SIG-M5 treated with dmso at 0.1 percent for 504 hours (cell line): ENCODE measurements at regions not wholly inside any gene's neighbourhood (a gene's known extent, or its start where the extent isn't known, plus 50 kb on each side); places are given as distances from the start of the nearest gene placed in this dataset.
"Not testable (repeated sequence)": the region's sequence is repeated elsewhere in the genome, so short reads cannot be mapped to it uniquely, and the experiment has no call there.

Source experiments
- DNase-seq: peaks from one replicate; lab custom pipeline; 2025; ENCODE audit not compliant: unreplicated experiment; lab: John Stamatoyannopoulos, UW

DNA sequence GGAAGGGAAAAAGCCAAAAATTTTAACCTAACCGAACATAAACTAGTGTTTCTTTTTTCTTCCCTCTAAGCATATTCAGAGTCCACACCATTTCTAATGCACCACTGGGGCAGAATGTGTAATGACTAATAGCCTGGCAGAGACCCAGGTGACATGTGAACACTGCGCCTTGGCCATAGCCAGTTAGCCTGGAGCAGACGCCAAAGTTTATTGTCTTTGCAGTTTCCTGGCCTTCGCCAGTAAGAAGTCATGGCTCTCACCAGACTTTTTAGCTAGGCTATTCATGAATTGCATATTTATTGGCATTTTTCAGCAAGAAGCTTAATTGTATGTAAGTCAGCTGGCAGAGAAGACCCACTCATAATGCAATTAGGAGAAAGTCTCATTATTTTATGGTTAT is 182.8 kb upstream of the SLC27A6 start:
- DNase-seq: no peak

DNA sequence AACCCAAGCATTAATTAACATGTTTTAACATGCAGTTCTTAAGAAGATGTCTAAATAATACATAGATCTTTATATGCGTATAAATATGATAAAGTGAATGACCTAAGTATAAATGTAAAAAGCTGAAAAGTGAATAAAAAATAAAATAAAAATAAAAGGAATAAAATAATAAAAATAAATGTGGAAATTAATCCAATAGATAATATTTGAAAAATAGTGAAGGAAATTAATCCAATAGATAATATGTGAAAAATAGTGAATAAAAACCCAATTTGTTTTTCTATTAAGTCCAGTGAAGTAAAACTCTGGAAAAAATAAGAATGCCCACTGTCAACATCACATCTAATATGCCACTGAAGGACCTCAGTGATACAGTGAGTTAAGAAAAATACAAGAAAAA is 180.6 kb upstream of the SLC27A6 start:
- DNase-seq: no peak

DNA sequence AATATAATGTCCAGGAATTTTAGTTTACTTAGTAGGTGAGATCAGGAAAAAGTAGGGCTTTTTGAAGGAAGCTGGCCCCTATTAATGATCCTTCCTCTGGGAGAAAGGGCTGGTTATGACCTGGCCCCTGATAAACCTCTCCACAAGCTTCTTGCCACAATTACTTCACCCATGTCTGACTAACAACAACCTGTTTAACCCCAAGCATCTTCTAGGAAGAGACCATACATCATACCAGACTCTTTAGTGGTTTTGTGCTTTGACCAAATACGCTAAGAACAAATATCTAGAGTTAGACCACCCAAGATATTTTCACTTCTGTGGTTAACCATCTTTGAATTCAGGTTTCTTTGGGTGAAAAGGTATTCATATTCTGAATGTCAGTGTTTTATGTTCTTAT is 174.0 kb upstream of the SLC27A6 start:
- DNase-seq: no peak

DNA sequence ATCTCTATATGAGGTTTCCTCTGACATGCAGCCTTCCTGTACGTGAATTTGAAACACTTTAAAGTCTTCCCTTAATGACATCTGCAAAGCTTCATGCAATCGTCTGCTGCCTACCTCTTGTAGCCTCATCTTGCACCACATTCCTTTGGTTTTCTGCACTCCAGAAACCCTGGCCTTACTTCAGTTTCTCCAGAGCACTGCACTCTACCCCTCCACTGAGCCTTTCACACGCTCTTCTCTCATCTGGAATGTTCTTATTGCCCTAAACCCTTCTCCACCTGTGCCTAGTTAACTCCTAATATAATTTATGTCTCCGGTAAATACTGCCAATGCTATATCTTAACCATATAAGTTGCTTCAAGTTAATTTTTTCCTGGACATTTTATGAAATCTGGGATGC is 168.8 kb upstream of the SLC27A6 start:
- no peak for DNase-seq

- DNase-seq: no peak
Observed at GRCh38 chr5:128798871-128799270, 166.4 kb upstream of the SLC27A6 start.

DNA sequence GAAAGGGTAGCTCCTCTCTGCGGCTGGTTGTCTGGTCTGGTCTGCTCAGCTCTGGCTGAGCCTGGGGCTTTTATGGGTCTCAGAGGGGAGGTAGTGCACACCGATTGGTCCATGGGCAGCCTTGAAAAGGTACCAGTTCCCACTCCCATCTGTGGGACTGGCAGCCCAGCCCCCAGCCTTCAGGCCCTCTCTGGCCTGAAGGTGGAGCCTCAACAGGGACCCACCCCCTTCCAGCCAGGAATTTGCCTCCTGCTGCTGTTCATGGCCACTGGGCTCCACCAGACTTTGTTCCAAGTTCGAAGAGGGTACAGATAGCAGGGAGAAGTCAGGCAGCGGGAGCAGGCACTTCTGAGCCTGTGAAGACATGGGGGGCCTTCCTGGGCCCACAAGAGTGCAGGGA is 165.3 kb upstream of the SLC27A6 start:
- no peak for DNase-seq

DNA sequence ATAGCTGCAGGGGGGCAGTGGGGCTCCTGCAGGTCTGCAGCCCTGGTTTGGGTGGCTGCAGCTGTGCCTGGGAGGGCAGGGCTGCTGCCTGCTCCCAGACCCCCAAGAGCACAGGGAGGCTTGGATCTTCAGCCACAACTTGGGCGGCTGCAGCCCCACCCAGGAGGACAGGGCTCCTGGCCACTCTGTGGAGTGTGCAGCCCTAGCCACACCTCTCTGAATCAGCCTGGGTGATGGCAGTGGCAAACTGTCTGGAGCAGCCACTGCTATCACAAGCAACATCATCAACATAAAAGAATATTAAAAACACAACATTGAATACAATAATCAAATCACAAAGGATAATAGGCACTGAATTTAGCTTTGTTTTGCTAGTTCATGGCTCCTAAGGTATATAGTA is 164.9 kb upstream of the SLC27A6 start:
- no peak for DNase-seq

GRCh38 chr5:128813317-128814070 is 151.8 kb upstream of the SLC27A6 start:
- no peak for DNase-seq

GRCh38 chr5:128815201-128815600 is 150.1 kb upstream of the SLC27A6 start:
- no peak for DNase-seq

- no peak for DNase-seq
Observed at GRCh38 chr5:128825826-128826225, 139.5 kb upstream of the SLC27A6 start.

GRCh38 chr5:128826275-128826674 is 139.0 kb upstream of the SLC27A6 start:
- no peak for DNase-seq

DNA sequence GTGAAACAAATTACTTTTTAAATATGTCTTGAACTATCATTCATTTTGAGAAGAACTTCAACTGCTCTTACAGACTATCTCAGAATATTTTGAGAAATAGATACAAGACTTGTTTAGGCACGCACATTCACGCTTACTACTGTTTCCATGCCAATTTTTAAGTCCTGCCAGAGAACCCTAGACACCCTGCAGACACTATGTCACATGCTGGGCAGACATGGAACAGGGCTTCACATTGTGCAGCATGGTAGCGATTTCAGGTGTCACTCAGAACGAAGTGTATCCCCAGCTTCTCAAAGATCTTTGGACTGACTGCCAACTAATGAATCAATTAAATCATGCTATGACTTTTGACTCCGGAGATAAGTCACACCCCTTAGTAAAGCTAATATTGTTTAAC is 128.7 kb upstream of the SLC27A6 start:
- DNase-seq: no peak

- DNase-seq: no peak
Observed at GRCh38 chr5:128838623-128839022, 126.7 kb upstream of the SLC27A6 start.

DNA sequence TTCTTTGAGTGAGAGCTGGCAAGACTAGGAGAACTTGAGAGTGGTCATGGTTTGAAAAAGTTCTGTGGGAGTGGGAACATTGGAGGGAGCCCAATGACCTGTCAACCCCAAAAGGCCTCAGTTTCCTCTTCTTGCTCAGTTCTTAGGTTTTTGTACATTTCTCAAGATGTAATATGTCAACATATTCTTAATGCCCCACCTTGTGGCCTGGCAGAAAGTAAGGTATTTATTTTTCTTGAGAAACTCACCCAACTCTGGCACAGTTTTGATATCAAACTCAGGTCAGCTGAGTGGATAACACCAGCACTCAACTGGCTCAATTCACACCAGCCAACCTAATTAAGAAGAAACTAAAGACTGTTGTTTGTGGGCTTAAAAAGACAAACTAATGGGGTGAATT is 123.0 kb upstream of the SLC27A6 start:
- DNase-seq: no peak

- peak; percentile 8 for DNase-seq
Observed at GRCh38 chr5:128844354-128844923, 120.8 kb upstream of the SLC27A6 start.

- DNase-seq: no peak
Observed at GRCh38 chr5:128850049-128850448, 115.2 kb upstream of the SLC27A6 start.

DNA sequence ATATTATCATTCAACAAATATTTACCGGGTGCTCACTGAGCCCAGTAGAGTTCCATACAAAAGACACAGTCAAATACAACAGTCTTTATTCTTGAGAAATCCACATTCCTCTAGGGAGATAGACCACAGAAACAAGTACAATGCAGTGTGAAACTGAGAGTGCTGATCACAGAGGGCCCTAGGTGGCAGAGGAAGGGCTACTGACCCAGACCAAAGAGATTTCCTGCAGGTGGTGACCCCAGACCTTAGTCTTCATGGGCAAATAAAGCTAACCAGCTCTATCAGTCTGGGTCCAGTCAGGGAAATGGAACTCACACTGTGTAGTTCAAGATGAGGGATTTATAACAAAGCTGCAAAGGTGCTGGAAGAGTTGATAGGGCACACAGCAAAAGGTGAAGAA is 110.4 kb upstream of the SLC27A6 start:
- DNase-seq: no peak

- DNase-seq: no peak
Observed at GRCh38 chr5:128857076-128857677, 108.1 kb upstream of the SLC27A6 start.

DNA sequence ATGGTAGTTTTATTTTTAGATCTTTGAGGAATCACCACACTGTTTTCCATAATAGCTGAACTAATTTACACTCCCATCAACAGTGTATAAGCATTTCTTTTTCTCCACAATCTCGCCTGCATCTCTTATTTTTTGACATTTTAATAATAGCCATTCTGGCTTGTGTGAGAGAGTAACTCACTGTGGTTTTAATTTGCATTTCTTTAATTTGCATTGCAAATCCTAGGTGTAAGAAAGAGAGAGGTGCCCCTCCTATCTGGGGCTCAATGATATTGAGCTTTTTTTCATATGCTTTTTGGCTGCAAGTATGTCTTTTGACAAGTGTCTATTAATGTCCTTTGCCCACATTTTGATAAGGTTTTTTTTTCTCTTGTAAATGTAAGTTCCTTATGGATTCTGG is 106.3 kb upstream of the SLC27A6 start:
- DNase-seq: no peak

DNA sequence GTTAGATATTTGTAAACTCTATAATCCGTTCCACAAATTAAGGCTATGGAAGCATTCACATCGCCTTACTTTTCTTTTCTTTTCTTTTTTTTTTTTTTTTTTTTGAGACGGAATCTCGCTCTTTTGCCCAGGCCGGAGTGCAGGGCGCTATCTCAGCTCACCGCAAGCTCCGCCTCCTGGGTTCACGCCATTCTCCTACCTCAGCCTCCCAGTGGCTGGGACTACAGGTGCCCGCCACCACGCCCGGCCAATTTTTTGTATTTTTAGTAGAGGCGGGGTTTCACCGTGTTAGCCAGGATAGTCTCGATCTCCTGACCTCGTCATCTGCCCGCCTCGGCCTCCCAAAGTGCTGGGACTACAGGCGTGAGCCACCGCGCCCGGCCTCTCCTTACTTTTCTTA is 104.1 kb upstream of the SLC27A6 start:
- DNase-seq: not testable (repeated sequence)

- DNase-seq: no peak
Observed at GRCh38 chr5:128869970-128870369, 95.3 kb upstream of the SLC27A6 start.

GRCh38 chr5:128870373-128870772 is 94.9 kb upstream of the SLC27A6 start:
- DNase-seq: no peak

DNA sequence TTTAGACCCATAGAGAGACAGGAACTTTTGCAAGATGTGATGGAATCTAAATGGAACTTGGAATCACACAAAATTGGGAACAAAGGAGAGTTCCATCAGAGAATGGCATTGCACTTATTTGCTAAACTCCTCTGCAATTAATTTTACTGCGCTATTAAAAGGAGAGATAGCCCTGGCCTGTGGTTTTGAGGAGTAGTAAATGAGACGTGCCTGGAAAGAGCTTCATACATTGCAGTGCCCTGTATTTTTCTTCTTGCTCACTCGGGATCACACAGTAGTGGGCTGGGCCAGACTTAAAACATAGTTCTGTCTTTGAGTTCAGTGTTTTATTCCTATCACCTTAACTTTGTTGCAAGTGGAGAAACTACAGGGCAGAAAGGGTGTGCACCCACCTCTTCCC is 94.4 kb upstream of the SLC27A6 start:
- no peak for DNase-seq
